ENCODE measurements at regions not wholly inside any gene's neighbourhood (a gene's known extent, or its start where the extent isn't known, plus 50 kb on each side); places are given as distances from the start of the nearest gene placed in this dataset.
"Not testable (repeated sequence)": the region's sequence is repeated elsewhere in the genome, so short reads cannot be mapped to it uniquely, and the experiment has no call there.

- Mint-ChIP-seq H3K27ac (no peak overlapping the region), H3K4me1 (no peaks in the 10 kb centered on the region), H3K9me3 (no peaks in the 10 kb centered on the region), H3K36me3 (no peaks in the 10 kb centered on the region), H3K27me3 (no peaks in the 10 kb centered on the region), H3K4me3 (no peak overlapping the region)
Measured at GRCh38 chrX:122113376-122113775, 1066.0 kb downstream of the GLUD2 start.

GRCh38 chrX:122113896-122114295, 1066.5 kb downstream of the GLUD2 start:
- no peak overlapping the region for H3K4me3 Mint-ChIP-seq
- H3K27ac Mint-ChIP-seq, result no peak overlapping the region
- no peaks in the 10 kb centered on the region for H3K36me3 Mint-ChIP-seq
- H3K4me1 Mint-ChIP-seq, result no peaks in the 10 kb centered on the region
- no peaks in the 10 kb centered on the region for H3K9me3 Mint-ChIP-seq
- no peaks in the 10 kb centered on the region for H3K27me3 Mint-ChIP-seq

- no peak overlapping the region for H3K4me3 Mint-ChIP-seq
- no peaks in the 10 kb centered on the region for H3K27me3 Mint-ChIP-seq
- no peaks in the 10 kb centered on the region for H3K36me3 Mint-ChIP-seq
- no peaks in the 10 kb centered on the region for H3K4me1 Mint-ChIP-seq
- H3K27ac Mint-ChIP-seq, result no peak overlapping the region
- H3K9me3 Mint-ChIP-seq, result no peaks in the 10 kb centered on the region
Measured at GRCh38 chrX:122115604-122116003, 1068.2 kb downstream of the GLUD2 start.

GRCh38 chrX:122119361-122119760, 1064.7 kb upstream of the GRIA3 start:
- no peaks in the 10 kb centered on the region for H3K9me3 Mint-ChIP-seq
- no peak overlapping the region for H3K4me3 Mint-ChIP-seq
- no peaks in the 10 kb centered on the region for H3K27me3 Mint-ChIP-seq
- no peaks in the 10 kb centered on the region for H3K4me1 Mint-ChIP-seq
- no peak overlapping the region for H3K27ac Mint-ChIP-seq
- H3K36me3 Mint-ChIP-seq, result no peaks in the 10 kb centered on the region

- Mint-ChIP-seq H3K27me3 (no peaks in the 10 kb centered on the region), H3K27ac (no peak overlapping the region), H3K9me3 (no peaks in the 10 kb centered on the region), H3K4me1 (no peaks in the 10 kb centered on the region), H3K36me3 (no peaks in the 10 kb centered on the region), H3K4me3 (no peak overlapping the region)
Measured at GRCh38 chrX:122122274-122122673, 1061.8 kb upstream of the GRIA3 start.

GRCh38 chrX:122133478-122133877, 1050.6 kb upstream of the GRIA3 start:
- Mint-ChIP-seq H3K27ac (no peak overlapping the region), H3K9me3 (no peaks in the 10 kb centered on the region), H3K36me3 (no peaks in the 10 kb centered on the region), H3K4me3 (no peak overlapping the region), H3K27me3 (no peaks in the 10 kb centered on the region), H3K4me1 (no peaks in the 10 kb centered on the region)

GRCh38 chrX:122134291-122134690, 1049.8 kb upstream of the GRIA3 start:
- H3K4me3 Mint-ChIP-seq, result no peak overlapping the region
- no peaks in the 10 kb centered on the region for H3K27me3 Mint-ChIP-seq
- H3K9me3 Mint-ChIP-seq, result no peaks in the 10 kb centered on the region
- H3K36me3 Mint-ChIP-seq, result no peaks in the 10 kb centered on the region
- H3K27ac Mint-ChIP-seq, result no peak overlapping the region
- no peaks in the 10 kb centered on the region for H3K4me1 Mint-ChIP-seq

GRCh38 chrX:122135070-122135469, 1049.0 kb upstream of the GRIA3 start:
- Mint-ChIP-seq H3K27ac (no peak overlapping the region), H3K9me3 (no peaks in the 10 kb centered on the region), H3K4me1 (no peaks in the 10 kb centered on the region), H3K27me3 (no peaks in the 10 kb centered on the region), H3K4me3 (no peak overlapping the region), H3K36me3 (no peaks in the 10 kb centered on the region)

- H3K4me3 Mint-ChIP-seq, H3K36me3 Mint-ChIP-seq, H3K4me1 Mint-ChIP-seq, H3K9me3 Mint-ChIP-seq, H3K27ac Mint-ChIP-seq, H3K27me3 Mint-ChIP-seq: not testable (repeated sequence)
Measured at GRCh38 chrX:122140219-122140618, 1043.9 kb upstream of the GRIA3 start.

GRCh38 chrX:122154019-122154418, 1030.1 kb upstream of the GRIA3 start:
- H3K9me3 Mint-ChIP-seq, result peaks cover 4% of the 10 kb centered on the region
- no peak overlapping the region for H3K27ac Mint-ChIP-seq
- H3K27me3 Mint-ChIP-seq, result no peaks in the 10 kb centered on the region
- H3K4me3 Mint-ChIP-seq, result no peak overlapping the region
- no peaks in the 10 kb centered on the region for H3K36me3 Mint-ChIP-seq
- H3K4me1 Mint-ChIP-seq, result no peaks in the 10 kb centered on the region

- Mint-ChIP-seq H3K36me3 (no peaks in the 10 kb centered on the region), H3K4me1 (no peaks in the 10 kb centered on the region), H3K27me3 (no peaks in the 10 kb centered on the region)
Measured at GRCh38 chrX:122168241-122168640, 1015.8 kb upstream of the GRIA3 start.

GRCh38 chrX:122184791-122185190, 999.3 kb upstream of the GRIA3 start:
- Mint-ChIP-seq H3K36me3 (no peaks in the 10 kb centered on the region), H3K27ac (no peak overlapping the region), H3K9me3 (peaks cover 5% of the 10 kb centered on the region), H3K27me3 (no peaks in the 10 kb centered on the region), H3K4me1 (no peaks in the 10 kb centered on the region), H3K4me3 (no peak overlapping the region)

More at GRCh38 chrX:122168241-122168640, 1015.8 kb upstream of the GRIA3 start:
- H3K27ac Mint-ChIP-seq, result no peak overlapping the region
- no peaks in the 10 kb centered on the region for H3K9me3 Mint-ChIP-seq
- no peak overlapping the region for H3K4me3 Mint-ChIP-seq

GRCh38 chrX:122187069-122187713, 996.9 kb upstream of the GRIA3 start:
- Mint-ChIP-seq H3K4me3 (no peak overlapping the region), H3K27me3 (no peaks in the 10 kb centered on the region), H3K9me3 (peaks cover 5% of the 10 kb centered on the region), H3K4me1 (no peaks in the 10 kb centered on the region), H3K36me3 (no peaks in the 10 kb centered on the region), H3K27ac (no peak overlapping the region)

GRCh38 chrX:122188751-122189150, 995.3 kb upstream of the GRIA3 start:
- H3K27me3 Mint-ChIP-seq, result no peaks in the 10 kb centered on the region
- no peak overlapping the region for H3K27ac Mint-ChIP-seq
- no peaks in the 10 kb centered on the region for H3K4me1 Mint-ChIP-seq
- no peak overlapping the region for H3K4me3 Mint-ChIP-seq
- peaks cover 5% of the 10 kb centered on the region for H3K9me3 Mint-ChIP-seq
- H3K36me3 Mint-ChIP-seq, result no peaks in the 10 kb centered on the region

GRCh38 chrX:122196343-122196742, 987.7 kb upstream of the GRIA3 start:
- Mint-ChIP-seq H3K4me1 (no peaks in the 10 kb centered on the region), H3K36me3 (no peaks in the 10 kb centered on the region), H3K27ac (no peak overlapping the region)

GRCh38 chrX:122203399-122203798, 980.7 kb upstream of the GRIA3 start:
- no peaks in the 10 kb centered on the region for H3K36me3 Mint-ChIP-seq
- H3K27ac Mint-ChIP-seq, result no peak overlapping the region
- no peak overlapping the region for H3K4me3 Mint-ChIP-seq
- H3K9me3 Mint-ChIP-seq, result no peaks in the 10 kb centered on the region
- no peaks in the 10 kb centered on the region for H3K27me3 Mint-ChIP-seq
- no peaks in the 10 kb centered on the region for H3K4me1 Mint-ChIP-seq

More at GRCh38 chrX:122196343-122196742, 987.7 kb upstream of the GRIA3 start:
- H3K4me3 Mint-ChIP-seq, result no peak overlapping the region
- no peaks in the 10 kb centered on the region for H3K27me3 Mint-ChIP-seq
- no peaks in the 10 kb centered on the region for H3K9me3 Mint-ChIP-seq

GRCh38 chrX:122218666-122219065, 965.4 kb upstream of the GRIA3 start:
- Mint-ChIP-seq H3K27me3 (peaks cover 4% of the 10 kb centered on the region), H3K4me1 (no peaks in the 10 kb centered on the region), H3K27ac (no peak overlapping the region), H3K9me3 (no peaks in the 10 kb centered on the region), H3K36me3 (no peaks in the 10 kb centered on the region), H3K4me3 (no peak overlapping the region)
